GM18502 (cell line): ENCODE measurements at regions not wholly inside any gene's neighbourhood (a gene's known extent, or its start where the extent isn't known, plus 50 kb on each side); places are given as distances from the start of the nearest gene placed in this dataset.

Source experiments
- ATAC-seq: cut with Tn5 transposase; IDR thresholded peaks from one replicate; pipeline ENCODE4 v1.9.1; 2021; ENCODE audit warnings: mild to moderate bottlenecking; ENCODE audit not compliant: unreplicated experiment, poor library complexity

GRCh38 chr2:59029058-59029457, 787.9 kb upstream of the FANCL start:
- no peak for ATAC-seq

- ATAC-seq = no peak
Observed at GRCh38 chr2:59027320-59027719, 786.2 kb upstream of the FANCL start.

GRCh38 chr2:59025157-59025757, 784.1 kb upstream of the FANCL start:
- ATAC-seq = peak; percentile 91

- no peak for ATAC-seq
Observed at GRCh38 chr2:59021786-59022185, 780.7 kb upstream of the FANCL start.

GRCh38 chr2:59019566-59020159, 778.5 kb upstream of the FANCL start:
- no peak for ATAC-seq

- ATAC-seq = no peak
Observed at GRCh38 chr2:59018737-59019136, 777.6 kb upstream of the FANCL start.

GRCh38 chr2:59015027-59015426, 773.9 kb upstream of the FANCL start:
- ATAC-seq = no peak

- ATAC-seq = no peak
Observed at GRCh38 chr2:59012971-59013370, 771.8 kb upstream of the FANCL start.

GRCh38 chr2:59012234-59012633, 771.1 kb upstream of the FANCL start:
- no peak for ATAC-seq

- ATAC-seq = no peak
Observed at GRCh38 chr2:59008950-59009349, 767.8 kb upstream of the FANCL start.

- no peak for ATAC-seq
Observed at GRCh38 chr2:59005836-59006615, 764.9 kb upstream of the FANCL start.

- ATAC-seq = no peak
Observed at GRCh38 chr2:59004621-59005020, 763.5 kb upstream of the FANCL start.

- ATAC-seq = no peak
Observed at GRCh38 chr2:59000796-59001195, 759.7 kb upstream of the FANCL start.

- ATAC-seq = no peak
Observed at GRCh38 chr2:58992062-58992706, 751.1 kb upstream of the FANCL start.

GRCh38 chr2:58991357-58991756, 750.2 kb upstream of the FANCL start:
- ATAC-seq = no peak

GRCh38 chr2:58985541-58985940, 744.4 kb upstream of the FANCL start:
- ATAC-seq = no peak

- no peak for ATAC-seq
Observed at GRCh38 chr2:58984731-58985130, 743.6 kb upstream of the FANCL start.

- ATAC-seq = no peak
Observed at GRCh38 chr2:58983111-58983510, 742.0 kb upstream of the FANCL start.

GRCh38 chr2:58981237-58981636, 740.1 kb upstream of the FANCL start:
- ATAC-seq = no peak

- no peak for ATAC-seq
Observed at GRCh38 chr2:58976375-58977071, 735.4 kb upstream of the FANCL start.

- ATAC-seq = no peak
Observed at GRCh38 chr2:58974881-58975280, 733.8 kb upstream of the FANCL start.
